CD14-positive monocyte (primary cell): ENCODE measurements at regions not wholly inside any gene's neighbourhood (a gene's known extent, or its start where the extent isn't known, plus 50 kb on each side); places are given as distances from the start of the nearest gene placed in this dataset.

ENCODE experiments used
- DNase-seq, 3 donors: peaks; one replicate each; pipeline ENCODE4 v3.0.0-alpha.2; 2011 to 2022
- H2AFZ ChIP-seq: 2 replicates; pipeline ENCODE4 v1.6.0; 2012; ENCODE audit warnings: mild to moderate bottlenecking, low read depth, low read length, inconsistent platforms; ENCODE audit not compliant: insufficient read depth, poor library complexity, severe bottlenecking
- H3K27ac ChIP-seq, 2 donors: 1 replicate in 1 of 2; 2 replicates in 1 of 2; pipeline ENCODE4 v1.5.1; 2012 to 2013; ENCODE audit warnings: low read length in 2 of 2, control low read depth in 1 of 2, inconsistent platforms in 1 of 2, low read depth in 1 of 2, mild to moderate bottlenecking in 1 of 2
- H3K27me3 ChIP-seq, 2 donors: one replicate each; pipeline versions ENCODE4 v1.6.0 to v1.6.1; 2011 to 2013; ENCODE audit warnings: low read length in 2 of 2; ENCODE audit not compliant: control insufficient read depth in 2 of 2, insufficient read depth in 2 of 2
- H3K36me3 ChIP-seq, 2 donors: replicated peaks in 1 of 2; 1 replicate in 1 of 2; 2 replicates in 1 of 2; pipeline versions ENCODE4 v1.5.1 to v1.6.1; 2012 to 2013; ENCODE audit warnings: low read length in 2 of 2, control low read depth in 1 of 2, inconsistent platforms in 1 of 2, mild to moderate bottlenecking in 1 of 2; ENCODE audit not compliant: insufficient read depth in 2 of 2, control insufficient read depth in 1 of 2
- H3K4me1 ChIP-seq, 2 donors: 1 replicate in 1 of 2; 2 replicates in 1 of 2; pipeline versions ENCODE4 v1.5.1 to v1.6.1; 2012 to 2013; ENCODE audit warnings: low read length in 2 of 2, control low read depth in 1 of 2, inconsistent platforms in 1 of 2, mild to moderate bottlenecking in 1 of 2, moderate library complexity in 1 of 2; ENCODE audit not compliant: insufficient read depth in 2 of 2, control insufficient read depth in 1 of 2
- H3K4me2 ChIP-seq: replicated peaks from 2 replicates; pipeline ENCODE3; 2012; ENCODE audit warnings: low read length, moderate library complexity, mild to moderate bottlenecking; ENCODE audit not compliant: poor library complexity, severe bottlenecking; ENCODE audit errors: extremely low read depth
- H3K4me3 ChIP-seq, 3 experiments: fragments of 200-600 bp in 1 of 3; sonication (generic) in 1 of 3; replicated peaks in 1 of 3; 1 replicate in 2 of 3; 2 replicates in 1 of 3; pipeline ENCODE4 v1.5.1; 2011 to 2013; ENCODE audit warnings: low read length in 3 of 3, mild to moderate bottlenecking in 3 of 3, control low read depth in 2 of 3, low read depth in 2 of 3, inconsistent platforms in 1 of 3, moderate library complexity in 1 of 3
- H3K79me2 ChIP-seq: 2 replicates; pipeline ENCODE4 v1.6.0; 2012; ENCODE audit warnings: mild to moderate bottlenecking, control low read depth, inconsistent platforms, low read length, moderate library complexity; ENCODE audit not compliant: insufficient read depth
- H3K9ac ChIP-seq: 2 replicates; pipeline ENCODE4 v1.6.0; 2017; ENCODE audit warnings: low read length, mild to moderate bottlenecking; ENCODE audit not compliant: insufficient read depth, poor library complexity, severe bottlenecking
- H3K9me3 ChIP-seq, 2 donors: replicated peaks in 1 of 2; 1 replicate in 1 of 2; 2 replicates in 1 of 2; pipeline versions ENCODE4 v1.5.1 to v1.6.1; 2012 to 2013; ENCODE audit warnings: low read length in 2 of 2, control low read depth in 1 of 2; ENCODE audit not compliant: control insufficient read depth in 1 of 2, insufficient read depth in 1 of 2
- H4K20me1 ChIP-seq: 2 replicates; pipeline ENCODE4 v1.6.0; 2012; ENCODE audit warnings: mild to moderate bottlenecking, low read length, control low read depth, moderate library complexity; ENCODE audit not compliant: insufficient read depth
- H3K27ac Mint-ChIP-seq, 7 donors: one replicate each; pipeline ENCODE4 v1.8.0; 2020; ENCODE audit warnings: mild to moderate bottlenecking in 7 of 7, mixed read lengths in 7 of 7, moderate library complexity in 6 of 7, inconsistent platforms in 2 of 7
- H3K27me3 Mint-ChIP-seq, 3 donors: one replicate each; pipeline ENCODE4 v1.8.0; 2021 to 2022; ENCODE audit warnings: low read depth in 3 of 3, mild to moderate bottlenecking in 3 of 3, mixed read lengths in 3 of 3, moderate library complexity in 3 of 3, inconsistent platforms in 1 of 3
- H3K36me3 Mint-ChIP-seq, 2 donors: one replicate each; pipeline ENCODE4 v1.8.0; 2020; ENCODE audit warnings: mixed read lengths in 2 of 2, inconsistent platforms in 1 of 2, mild to moderate bottlenecking in 1 of 2
- H3K4me1 Mint-ChIP-seq: one replicate; pipeline ENCODE4 v1.8.0; 2020; ENCODE audit warnings: mild to moderate bottlenecking, mixed read lengths
- H3K4me3 Mint-ChIP-seq, 2 donors: one replicate each; pipeline ENCODE4 v1.8.0; 2020; ENCODE audit warnings: mild to moderate bottlenecking in 2 of 2, mixed read lengths in 2 of 2, moderate library complexity in 1 of 2
- H3K9me3 Mint-ChIP-seq, 7 donors: one replicate each; pipeline ENCODE4 v1.8.0; 2020 to 2022; ENCODE audit warnings: mixed read lengths in 7 of 7, mild to moderate bottlenecking in 6 of 7, moderate library complexity in 6 of 7, inconsistent platforms in 2 of 7
- CTCF ChIP-seq: fragments of 200-600 bp; IDR thresholded peaks from one replicate; pipeline ENCODE4 v1.8.0; 2022; ENCODE audit warnings: antibody characterized with exemption, mild to moderate bottlenecking
- WGBS: methylation state at CpG from one replicate; pipeline ENCODE4 v1.1.5; 2013; ENCODE audit warnings: missing lambda C conversion rate; ENCODE audit not compliant: insufficient coverage; 5-methylcytosine and 5-hydroxymethylcytosine counted together
- intact Hi-C, 2 donors: fragments of 100-400 bp; cut with micrococcal nuclease; formaldehyde crosslinking; loops; one replicate each; pipeline versions ENCODE4 v1.15.0 to v1.15.1; 2023

GRCh38 chr5:159490507-159490906 lies 160.2 kb upstream of the IL12B start:
- H3K27me3 Mint-ChIP-seq = peaks cover 5 to 8% (median 5%) of the 10 kb centered on the region in 3 donors

GRCh38 chr5:159493696-159494095 lies 163.4 kb upstream of the IL12B start:
- Mint-ChIP-seq H3K9me3 (peaks cover 0 to 4% (median 0%) of the 10 kb centered on the region in 7 donors), H3K36me3 (no peaks in the 10 kb centered on the region), H3K27me3 (peaks cover 4 to 11% (median 5%) of the 10 kb centered on the region in 3 donors), H3K4me1 (no peaks in the 10 kb centered on the region), H3K4me3 (no peak overlapping the region), H3K27ac (no peak overlapping the region)
- Histone ChIP-seq H3K27me3 (no peaks in the 10 kb centered on the region), H3K4me3 (no peak overlapping the region), H3K4me1 (no peaks in the 10 kb centered on the region), H3K79me2 (no peaks in the 10 kb centered on the region), H3K36me3 (no peaks in the 10 kb centered on the region), H3K9ac (no peak overlapping the region), H3K4me2 (no peak overlapping the region), H3K9me3 (no peaks in the 10 kb centered on the region), H2AFZ (no peak overlapping the region), H4K20me1 (no peaks in the 10 kb centered on the region), H3K27ac (no peak overlapping the region)
- no peak for TF ChIP-seq CTCF
- no peak for DNase-seq
- intact Hi-C loops = no loop called here

More at GRCh38 chr5:159490507-159490906, 160.2 kb upstream of the IL12B start:
- no peaks in the 10 kb centered on the region for H3K27me3 ChIP-seq
- no peak overlapping the region for H3K4me2 ChIP-seq
- Mint-ChIP-seq H3K4me3 (no peak overlapping the region), H3K27ac (no peak overlapping the region), H3K36me3 (no peaks in the 10 kb centered on the region), H3K9me3 (peaks cover 0 to 4% (median 0%) of the 10 kb centered on the region in 7 donors), H3K4me1 (no peaks in the 10 kb centered on the region)
- 71% methylated on average over 1 of the region's 2 CpGs for WGBS
- no peaks in the 10 kb centered on the region for H3K4me1 ChIP-seq
- TF ChIP-seq CTCF = no peak
- H2AFZ ChIP-seq = no peak overlapping the region
- no peak overlapping the region for H3K4me3 ChIP-seq
- no peaks in the 10 kb centered on the region for H3K79me2 ChIP-seq
- no peak for DNase-seq
- no peaks in the 10 kb centered on the region for H3K9me3 ChIP-seq
- intact Hi-C loops = no loop called here
- H3K9ac ChIP-seq = no peak overlapping the region
- H3K27ac ChIP-seq = no peak overlapping the region
- no peaks in the 10 kb centered on the region for H4K20me1 ChIP-seq
- H3K36me3 ChIP-seq = no peaks in the 10 kb centered on the region
